Hematopoietic multipotent progenitor cell (in vitro differentiated cells): ENCODE measurements at regions not wholly inside any gene's neighbourhood (a gene's known extent, or its start where the extent isn't known, plus 50 kb on each side); places are given as distances from the start of the nearest gene placed in this dataset.
"Not testable (repeated sequence)": the region's sequence is repeated elsewhere in the genome, so short reads cannot be mapped to it uniquely, and the experiment has no call there.

ENCODE experiments used
- DNase-seq, 3 donors: peaks; one replicate each; pipeline ENCODE4 v3.0.0-alpha.2; 2011 to 2015; ENCODE audit warnings: low read depth in 2 of 3, low spot score in 2 of 3

- DNase-seq: not testable (repeated sequence)
Measured at GRCh38 chr1:224029286-224030025, 84.5 kb upstream of the FBXO28 start.

- not testable (repeated sequence) for DNase-seq
Measured at GRCh38 chr1:224028802-224029201, 85.1 kb upstream of the FBXO28 start.

GRCh38 chr1:224023122-224023521 lies 90.8 kb upstream of the FBXO28 start:
- DNase-seq: not testable (repeated sequence)

- DNase-seq: not testable (repeated sequence)
Measured at GRCh38 chr1:224022249-224022970, 91.5 kb upstream of the FBXO28 start.

GRCh38 chr1:224019866-224020265 lies 94.0 kb upstream of the FBXO28 start:
- DNase-seq: not testable (repeated sequence)

- not testable (repeated sequence) for DNase-seq
Measured at GRCh38 chr1:224015782-224016181, 98.1 kb upstream of the FBXO28 start.

- DNase-seq: no peak
Measured at GRCh38 chr1:224014330-224014649, 99.6 kb upstream of the FBXO28 start.

GRCh38 chr1:224013626-224014329 lies 100.1 kb upstream of the FBXO28 start:
- DNase-seq: not testable (repeated sequence)

- not testable (repeated sequence) for DNase-seq
Measured at GRCh38 chr1:224012807-224013434, 101.0 kb upstream of the FBXO28 start.

- not testable (repeated sequence) for DNase-seq
Measured at GRCh38 chr1:224012162-224012561, 101.7 kb upstream of the FBXO28 start.

- DNase-seq: not testable (repeated sequence)
Measured at GRCh38 chr1:224011751-224012150, 102.2 kb upstream of the FBXO28 start.

- DNase-seq: not testable (repeated sequence)
Measured at GRCh38 chr1:224011153-224011552, 102.8 kb upstream of the FBXO28 start.

- not testable (repeated sequence) for DNase-seq
Measured at GRCh38 chr1:224005973-224006372, 107.9 kb upstream of the FBXO28 start.

GRCh38 chr1:224004552-224005315 lies 109.2 kb upstream of the FBXO28 start:
- DNase-seq: peak; percentile 17 to 83 (median 52)

GRCh38 chr1:224003896-224004295 lies 110.0 kb upstream of the FBXO28 start:
- not testable (repeated sequence) for DNase-seq

GRCh38 chr1:224001757-224002156 lies 112.2 kb upstream of the FBXO28 start:
- not testable (repeated sequence) for DNase-seq

GRCh38 chr1:223999761-224000160 lies 114.2 kb upstream of the FBXO28 start:
- DNase-seq: not testable (repeated sequence)

- DNase-seq: not testable (repeated sequence)
Measured at GRCh38 chr1:223998676-223999455, 115.0 kb upstream of the FBXO28 start.

- not testable (repeated sequence) for DNase-seq
Measured at GRCh38 chr1:223996376-223996775, 117.5 kb upstream of the FBXO28 start.
